K562 (cell line): ENCODE measurements at regions not wholly inside any gene's neighbourhood (a gene's known extent, or its start where the extent isn't known, plus 50 kb on each side); places are given as distances from the start of the nearest gene placed in this dataset.

ENCODE experiments used
- CHD4 ChIP-seq: fragments of 200-600 bp; sonication (generic); IDR thresholded peaks from 3 replicates; pipeline ENCODE4 v1.6.1; 2012; ENCODE audit warnings: low read depth, mild to moderate bottlenecking, mixed read lengths, low read length, inconsistent platforms; ENCODE audit not compliant: insufficient read depth, insufficient replicate concordance, poor library complexity, severe bottlenecking
- KDM1A ChIP-seq, 2 experiments: fragments of 450-650 bp; IDR thresholded peaks; 2 replicates each; pipeline ENCODE4 v1.6.1; 2016; ENCODE audit warnings: mild to moderate bottlenecking in 2 of 2
- KLF16 ChIP-seq: IDR thresholded peaks from 2 replicates; pipeline ENCODE4 v1.6.1; 2016; ENCODE audit warnings: antibody characterized with exemption
- MIER1 ChIP-seq: fragments of 450-650 bp; IDR thresholded peaks from 2 replicates; pipeline ENCODE4 v1.6.1; 2016; ENCODE audit warnings: antibody characterized with exemption, mild to moderate bottlenecking, low read depth
- RBM14 ChIP-seq: fragments of 200-400 bp; formaldehyde crosslinking; IDR thresholded peaks from 2 replicates; pipeline ENCODE4 v1.6.1; 2018; ENCODE audit warnings: low read depth, mild to moderate bottlenecking, low read length, moderate library complexity, borderline replicate concordance; ENCODE audit not compliant: insufficient read depth
- RFX1 ChIP-seq: fragments of 450-650 bp; IDR thresholded peaks from 2 replicates; pipeline ENCODE4 v1.6.1; 2016; ENCODE audit warnings: mild to moderate bottlenecking, moderate library complexity
- ZNF12 ChIP-seq: sonication (generic); formaldehyde crosslinking; IDR thresholded peaks from 2 replicates; pipeline ENCODE4 v1.4.0; 2020; ENCODE audit warnings: mild to moderate bottlenecking, missing genetic modification reagents
- ZNF431 ChIP-seq: sonication (generic); formaldehyde crosslinking; IDR thresholded peaks from 2 replicates; pipeline ENCODE4 v1.8.0; 2022; ENCODE audit warnings: mild to moderate bottlenecking, missing genetic modification reagents
- TF ChIP-seq, protein P1 (sequence below): sonication (generic); formaldehyde crosslinking; IDR thresholded peaks from 2 replicates; pipeline ENCODE4 v1.8.1; 2022; ENCODE audit warnings: missing genetic modification reagents
- TF ChIP-seq, protein P2 (sequence below), 3 experiments: IDR thresholded peaks in 2 of 3; conservative IDR thresholded peaks in 1 of 3; 2 replicates each; pipeline ENCODE4 v1.5.1; 2011 to 2012; ENCODE audit warnings: low read length in 3 of 3, mild to moderate bottlenecking in 3 of 3, control low read depth in 2 of 3, improper control_type of control experiment in 1 of 3, inconsistent platforms in 1 of 3, low read depth in 1 of 3, mixed read lengths in 1 of 3, moderate library complexity in 1 of 3; ENCODE audit not compliant: insufficient read depth in 2 of 3
- TF ChIP-seq, protein P3 (sequence below): fragments of 450-650 bp; formaldehyde crosslinking; IDR thresholded peaks from 2 replicates; pipeline ENCODE4 v1.4.0; 2022; ENCODE audit warnings: mild to moderate bottlenecking, moderate library complexity

DNA sequence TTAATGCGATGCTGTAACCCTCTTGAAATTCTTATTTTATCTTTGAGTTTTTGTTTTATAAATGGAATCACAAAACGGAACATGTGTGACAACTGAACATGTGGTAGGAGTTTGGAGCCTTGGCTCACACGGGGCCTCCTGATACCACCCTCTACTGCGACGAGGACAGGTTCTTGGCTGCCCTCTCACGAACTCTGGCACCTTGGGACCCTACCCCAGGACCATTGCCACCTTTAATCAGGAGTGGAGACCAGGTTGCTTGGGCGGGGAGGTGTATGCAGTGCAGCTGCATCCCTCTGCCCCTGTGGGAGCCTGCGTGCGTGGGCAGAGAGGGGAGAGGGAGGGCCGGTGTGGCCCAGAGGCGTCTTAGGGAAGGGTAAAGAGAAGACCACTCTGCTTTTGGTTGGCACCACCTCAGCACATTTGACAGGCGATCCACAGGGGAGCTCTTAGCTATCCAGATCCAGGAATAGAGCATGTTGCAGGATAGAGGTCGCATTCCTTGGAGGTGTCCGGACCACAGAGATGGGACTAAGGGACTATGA, 753.9 kb upstream of the PTPRD start:
- TF ChIP-seq, protein P1, sequence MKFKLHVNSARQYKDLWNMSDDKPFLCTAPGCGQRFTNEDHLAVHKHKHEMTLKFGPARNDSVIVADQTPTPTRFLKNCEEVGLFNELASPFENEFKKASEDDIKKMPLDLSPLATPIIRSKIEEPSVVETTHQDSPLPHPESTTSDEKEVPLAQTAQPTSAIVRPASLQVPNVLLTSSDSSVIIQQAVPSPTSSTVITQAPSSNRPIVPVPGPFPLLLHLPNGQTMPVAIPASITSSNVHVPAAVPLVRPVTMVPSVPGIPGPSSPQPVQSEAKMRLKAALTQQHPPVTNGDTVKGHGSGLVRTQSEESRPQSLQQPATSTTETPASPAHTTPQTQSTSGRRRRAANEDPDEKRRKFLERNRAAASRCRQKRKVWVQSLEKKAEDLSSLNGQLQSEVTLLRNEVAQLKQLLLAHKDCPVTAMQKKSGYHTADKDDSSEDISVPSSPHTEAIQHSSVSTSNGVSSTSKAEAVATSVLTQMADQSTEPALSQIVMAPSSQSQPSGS (CRISPR knock-in tag), result no peak
- TF ChIP-seq, protein P2, sequence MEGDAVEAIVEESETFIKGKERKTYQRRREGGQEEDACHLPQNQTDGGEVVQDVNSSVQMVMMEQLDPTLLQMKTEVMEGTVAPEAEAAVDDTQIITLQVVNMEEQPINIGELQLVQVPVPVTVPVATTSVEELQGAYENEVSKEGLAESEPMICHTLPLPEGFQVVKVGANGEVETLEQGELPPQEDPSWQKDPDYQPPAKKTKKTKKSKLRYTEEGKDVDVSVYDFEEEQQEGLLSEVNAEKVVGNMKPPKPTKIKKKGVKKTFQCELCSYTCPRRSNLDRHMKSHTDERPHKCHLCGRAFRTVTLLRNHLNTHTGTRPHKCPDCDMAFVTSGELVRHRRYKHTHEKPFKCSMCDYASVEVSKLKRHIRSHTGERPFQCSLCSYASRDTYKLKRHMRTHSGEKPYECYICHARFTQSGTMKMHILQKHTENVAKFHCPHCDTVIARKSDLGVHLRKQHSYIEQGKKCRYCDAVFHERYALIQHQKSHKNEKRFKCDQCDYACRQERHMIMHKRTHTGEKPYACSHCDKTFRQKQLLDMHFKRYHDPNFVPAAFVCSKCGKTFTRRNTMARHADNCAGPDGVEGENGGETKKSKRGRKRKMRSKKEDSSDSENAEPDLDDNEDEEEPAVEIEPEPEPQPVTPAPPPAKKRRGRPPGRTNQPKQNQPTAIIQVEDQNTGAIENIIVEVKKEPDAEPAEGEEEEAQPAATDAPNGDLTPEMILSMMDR (IDR thresholded peaks at IDR 0.05 in 2 of 3, conservative IDR thresholded peaks at IDR 0.05 in 1 of 3; ENCODE audit: insufficient read depth in 2 of 3, low read depth in 1 of 3, low read length in 3 of 3), result no peak
- TF ChIP-seq KLF16 (no peak), MIER1 (no peak), RFX1 (no peak), KDM1A (IDR thresholded peaks at IDR 0.05) (no peak), RBM14 (no peak), CHD4 (no peak), ZNF12 (CRISPR knock-in tag) (no peak), ZNF431 (CRISPR knock-in tag) (no peak)
- TF ChIP-seq, protein P3, sequence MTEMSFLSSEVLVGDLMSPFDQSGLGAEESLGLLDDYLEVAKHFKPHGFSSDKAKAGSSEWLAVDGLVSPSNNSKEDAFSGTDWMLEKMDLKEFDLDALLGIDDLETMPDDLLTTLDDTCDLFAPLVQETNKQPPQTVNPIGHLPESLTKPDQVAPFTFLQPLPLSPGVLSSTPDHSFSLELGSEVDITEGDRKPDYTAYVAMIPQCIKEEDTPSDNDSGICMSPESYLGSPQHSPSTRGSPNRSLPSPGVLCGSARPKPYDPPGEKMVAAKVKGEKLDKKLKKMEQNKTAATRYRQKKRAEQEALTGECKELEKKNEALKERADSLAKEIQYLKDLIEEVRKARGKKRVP (CRISPR knock-in tag), result no peak
